ENCODE measurements at regions not wholly inside any gene's neighbourhood (a gene's known extent, or its start where the extent isn't known, plus 50 kb on each side); places are given as distances from the start of the nearest gene placed in this dataset.
"Not testable (repeated sequence)": the region's sequence is repeated elsewhere in the genome, so short reads cannot be mapped to it uniquely, and the experiment has no call there.

GRCh38 chr3:147162743-147163142 lies 243.6 kb downstream of the ZIC4 start:
- DNase-seq (ENCODE audit: low spot score) = no peak
- in situ Hi-C loops (cut with MboI; ENCODE audit: low pct_unique_long_range_greater_than_20kb, low sequenced_read_pairs, unreplicated experiment) = no loop called here
- TF ChIP-seq, protein P1, sequence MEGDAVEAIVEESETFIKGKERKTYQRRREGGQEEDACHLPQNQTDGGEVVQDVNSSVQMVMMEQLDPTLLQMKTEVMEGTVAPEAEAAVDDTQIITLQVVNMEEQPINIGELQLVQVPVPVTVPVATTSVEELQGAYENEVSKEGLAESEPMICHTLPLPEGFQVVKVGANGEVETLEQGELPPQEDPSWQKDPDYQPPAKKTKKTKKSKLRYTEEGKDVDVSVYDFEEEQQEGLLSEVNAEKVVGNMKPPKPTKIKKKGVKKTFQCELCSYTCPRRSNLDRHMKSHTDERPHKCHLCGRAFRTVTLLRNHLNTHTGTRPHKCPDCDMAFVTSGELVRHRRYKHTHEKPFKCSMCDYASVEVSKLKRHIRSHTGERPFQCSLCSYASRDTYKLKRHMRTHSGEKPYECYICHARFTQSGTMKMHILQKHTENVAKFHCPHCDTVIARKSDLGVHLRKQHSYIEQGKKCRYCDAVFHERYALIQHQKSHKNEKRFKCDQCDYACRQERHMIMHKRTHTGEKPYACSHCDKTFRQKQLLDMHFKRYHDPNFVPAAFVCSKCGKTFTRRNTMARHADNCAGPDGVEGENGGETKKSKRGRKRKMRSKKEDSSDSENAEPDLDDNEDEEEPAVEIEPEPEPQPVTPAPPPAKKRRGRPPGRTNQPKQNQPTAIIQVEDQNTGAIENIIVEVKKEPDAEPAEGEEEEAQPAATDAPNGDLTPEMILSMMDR (IDR thresholded peaks at IDR 0.05; ENCODE audit: extremely low read depth, insufficient read depth, missing control alignments) = no peak

DNA sequence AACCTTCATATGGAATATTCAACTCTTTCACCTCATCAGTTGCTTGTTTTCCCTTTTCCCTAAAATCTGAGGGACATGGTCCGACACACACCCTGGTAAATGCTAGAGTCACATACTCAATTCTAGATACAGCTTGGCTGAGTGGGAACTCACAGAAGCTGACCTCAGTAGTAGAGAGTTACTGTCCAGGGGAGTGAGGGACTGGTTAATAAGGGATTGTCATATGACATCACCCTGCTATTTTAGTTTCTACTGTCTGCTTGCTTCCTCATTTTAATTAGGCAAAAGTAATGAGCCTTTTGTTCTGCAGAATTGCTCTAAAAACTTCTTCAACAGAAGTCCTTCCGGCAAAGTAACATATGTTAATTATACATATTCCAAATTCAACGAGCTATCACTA lies 244.5 kb downstream of the ZIC4 start:
- TF ChIP-seq, protein P1 (IDR thresholded peaks at IDR 0.05; ENCODE audit: extremely low read depth, insufficient read depth, missing control alignments) = no peak
- in situ Hi-C loops (cut with MboI; ENCODE audit: low pct_unique_long_range_greater_than_20kb, low sequenced_read_pairs, unreplicated experiment) = no loop called here
- DNase-seq (ENCODE audit: low spot score) = no peak

DNA sequence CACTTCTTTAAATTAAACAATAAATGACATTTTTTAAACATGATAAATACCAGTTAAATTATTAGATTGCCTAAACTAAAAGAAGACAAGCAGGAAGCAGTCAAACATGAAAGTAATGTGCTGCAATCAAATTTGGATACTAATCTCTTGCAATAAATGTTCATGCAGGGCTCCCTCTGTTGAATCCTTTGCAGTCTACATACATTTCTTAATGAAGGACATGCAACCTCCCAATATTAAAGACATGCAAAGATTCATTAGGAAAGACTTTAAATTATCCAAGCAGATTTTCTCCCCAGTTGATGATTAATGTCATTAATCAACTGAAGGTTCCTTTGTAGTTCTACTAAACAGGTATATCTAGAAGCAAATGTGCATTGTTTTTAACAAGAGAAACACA lies 245.4 kb downstream of the ZIC4 start:
- in situ Hi-C loops (cut with MboI; ENCODE audit: low pct_unique_long_range_greater_than_20kb, low sequenced_read_pairs, unreplicated experiment) = no loop called here
- no peak for DNase-seq (ENCODE audit: low spot score)
- TF ChIP-seq, protein P1 (IDR thresholded peaks at IDR 0.05; ENCODE audit: extremely low read depth, insufficient read depth, missing control alignments) = no peak

DNA sequence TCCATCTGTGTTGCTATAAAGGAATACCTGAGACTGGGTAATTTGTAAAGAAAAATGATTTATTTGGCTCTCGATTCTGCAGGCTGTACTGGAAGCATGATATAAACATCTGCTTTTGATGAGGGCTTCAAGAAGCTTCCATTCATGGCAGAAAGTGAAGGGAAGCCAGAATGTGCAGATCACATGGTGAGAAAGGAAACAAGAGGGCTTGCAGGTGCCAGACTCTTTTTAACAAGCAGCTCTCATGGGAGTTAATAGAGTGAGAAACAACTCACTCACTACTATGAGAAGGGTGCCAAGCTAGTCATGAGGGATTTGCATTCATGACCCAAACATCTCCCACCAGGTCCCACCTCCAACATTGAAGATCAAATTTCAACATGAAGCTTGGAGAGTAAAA lies 247.2 kb downstream of the ZIC4 start:
- TF ChIP-seq, protein P1 (IDR thresholded peaks at IDR 0.05; ENCODE audit: extremely low read depth, insufficient read depth, missing control alignments) = no peak
- in situ Hi-C loops (cut with MboI; ENCODE audit: low pct_unique_long_range_greater_than_20kb, low sequenced_read_pairs, unreplicated experiment) = no loop called here
- no peak for DNase-seq (ENCODE audit: low spot score)

GRCh38 chr3:147157631-147158030 lies 248.7 kb downstream of the ZIC4 start:
- no peak for DNase-seq (ENCODE audit: low spot score)
- TF ChIP-seq, protein P1 (IDR thresholded peaks at IDR 0.05; ENCODE audit: extremely low read depth, insufficient read depth, missing control alignments) = no peak
- in situ Hi-C loops (cut with MboI; ENCODE audit: low pct_unique_long_range_greater_than_20kb, low sequenced_read_pairs, unreplicated experiment) = no loop called here

GRCh38 chr3:147154988-147155387 lies 251.4 kb downstream of the ZIC4 start:
- in situ Hi-C loops (cut with MboI; ENCODE audit: low pct_unique_long_range_greater_than_20kb, low sequenced_read_pairs, unreplicated experiment) = not testable (repeated sequence)

DNA sequence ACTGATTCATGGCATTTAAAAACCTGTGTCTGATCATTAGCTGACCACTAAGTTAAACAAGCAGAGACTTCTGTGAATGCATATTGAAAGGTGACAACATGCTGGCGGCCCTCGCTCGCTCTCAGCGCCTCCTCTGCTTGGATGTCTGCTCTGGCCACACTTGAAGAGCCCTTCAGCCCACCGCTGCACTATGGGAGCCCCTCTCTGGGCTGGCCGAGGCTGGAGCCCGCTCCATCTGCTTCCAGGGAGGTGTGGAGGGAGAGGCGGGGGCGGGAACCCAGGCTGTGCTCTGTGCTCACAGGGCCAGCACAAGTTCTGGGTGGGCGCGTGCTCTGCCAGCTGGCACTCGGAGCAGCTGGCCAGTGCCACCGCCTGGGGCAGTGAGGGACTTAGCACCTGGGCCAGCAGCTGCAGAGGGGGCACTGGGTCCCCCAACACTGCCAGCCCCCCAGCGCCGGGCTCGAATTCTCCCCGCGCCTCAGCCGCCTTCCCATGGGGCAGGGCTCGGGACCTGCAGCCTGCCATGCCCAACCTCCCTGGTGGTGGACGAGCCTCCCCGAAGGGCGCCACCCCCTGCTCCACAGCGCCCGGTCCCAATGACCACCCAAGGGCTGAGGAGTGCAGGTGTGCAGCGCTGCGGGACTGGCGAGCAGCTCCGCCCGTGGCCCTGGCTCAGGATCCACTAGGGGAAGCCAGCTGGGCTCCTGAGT lies 252.4 kb downstream of the ZIC4 start:
- TF ChIP-seq, protein P1 (IDR thresholded peaks at IDR 0.05; ENCODE audit: extremely low read depth, insufficient read depth, missing control alignments) = no peak

More at GRCh38 chr3:147154988-147155387, 251.4 kb downstream of the ZIC4 start:
- DNase-seq (ENCODE audit: low spot score) = not testable (repeated sequence)

More for the DNA sequence above, 252.4 kb downstream of the ZIC4 start:
- no peak for DNase-seq (ENCODE audit: low spot score)
- in situ Hi-C loops (cut with MboI; ENCODE audit: low pct_unique_long_range_greater_than_20kb, low sequenced_read_pairs, unreplicated experiment) = no loop called here

All from GM13977 (cell line).